ENCODE measurements at regions not wholly inside any gene's neighbourhood (a gene's known extent, or its start where the extent isn't known, plus 50 kb on each side); places are given as distances from the start of the nearest gene placed in this dataset.

GRCh38 chr4:185955151-185955770 is 113.7 kb upstream of the TLR3 start:
- TF ChIP-seq PRDM1 (tag by site-specific recombination; IDR thresholded peaks at IDR 0.05) = no peak
- no peak for TF ChIP-seq ZNF114 (tag by site-specific recombination; IDR thresholded peaks at IDR 0.05)
- TF ChIP-seq ZNF529 (tag by site-specific recombination; IDR thresholded peaks at IDR 0.05; ENCODE audit: insufficient replicate concordance) = no peak
- Histone ChIP-seq H3K27ac (ENCODE audit: extremely low read depth, low read depth, low read length) (no peak overlapping the region), H3K9me3 (ENCODE audit: control insufficient read depth, insufficient read depth, low read depth, low read length) (no peaks in the 10 kb centered on the region), H3K4me1 (ENCODE audit: control insufficient read depth, insufficient read depth, low read length) (no peaks in the 10 kb centered on the region), H3K36me3 (ENCODE audit: control insufficient read depth in 2 of 2, insufficient read depth in 1 of 2, low read length in 2 of 2) (no peaks in the 10 kb centered on the region), H3K4me3 (ENCODE audit: low read depth, low read length) (no peak overlapping the region)
- ChIA-PET CTCF (interaction anchor here (0.5 kb wide), 1 partner anchor 357 kb away, joined by 4 read pairs; no protein-coding TSS in a partner anchor), POLR2A (no interaction called here)

GRCh38 chr4:185955826-185956543 is 113.0 kb upstream of the TLR3 start:
- Histone ChIP-seq H3K4me3 (ENCODE audit: low read depth, low read length) (no peak overlapping the region), H3K27ac (ENCODE audit: extremely low read depth, low read depth, low read length) (no peak overlapping the region), H3K36me3 (ENCODE audit: control insufficient read depth in 2 of 2, insufficient read depth in 1 of 2, low read length in 2 of 2) (no peaks in the 10 kb centered on the region), H3K4me1 (ENCODE audit: control insufficient read depth, insufficient read depth, low read length) (no peaks in the 10 kb centered on the region), H3K9me3 (ENCODE audit: control insufficient read depth, insufficient read depth, low read depth, low read length) (no peaks in the 10 kb centered on the region)
- CTCF ChIA-PET = interaction anchor here (0.5 kb wide), 1 partner anchor 358 kb away, joined by 4 read pairs; no protein-coding TSS in a partner anchor
- TF ChIP-seq ZNF777 (tag by site-specific recombination; IDR thresholded peaks at IDR 0.05; ENCODE audit: borderline replicate concordance) (no peak), KLF7 (tag by site-specific recombination; IDR thresholded peaks at IDR 0.05; ENCODE audit: borderline replicate concordance) (no peak), ZNF670 (tag by site-specific recombination; IDR thresholded peaks at IDR 0.05; ENCODE audit: low read depth) (no peak), ZNF184 (tag by site-specific recombination; IDR thresholded peaks at IDR 0.05) (no peak), ZNF654 (tag by site-specific recombination; IDR thresholded peaks at IDR 0.05; ENCODE audit: low read depth) (no peak), ZNF16 (tag by site-specific recombination; IDR thresholded peaks at IDR 0.05; ENCODE audit: low read depth) (no peak), ATF2 (tag by site-specific recombination; IDR thresholded peaks at IDR 0.05; ENCODE audit: low read depth) (no peak), ZNF626 (tag by site-specific recombination; IDR thresholded peaks at IDR 0.05) (no peak), ZBTB26 (tag by site-specific recombination; optimal IDR thresholded peaks at IDR 0.05) (no peak), ZNF138 (tag by site-specific recombination; IDR thresholded peaks at IDR 0.05; ENCODE audit: borderline replicate concordance) (no peak), ZNF140 (tag by site-specific recombination; IDR thresholded peaks at IDR 0.05) (no peak), ZNF157 (tag by site-specific recombination; IDR thresholded peaks at IDR 0.05) (no peak), ZNF404 (tag by site-specific recombination; IDR thresholded peaks at IDR 0.05) (no peak), ZNF785 (tag by site-specific recombination; IDR thresholded peaks at IDR 0.05) (no peak)
- POLR2A ChIA-PET = no interaction called here

GRCh38 chr4:185956544-185956940 is 112.4 kb upstream of the TLR3 start:
- POLR2A ChIA-PET = no interaction called here
- Histone ChIP-seq H3K9me3 (ENCODE audit: control insufficient read depth, insufficient read depth, low read depth, low read length) (no peaks in the 10 kb centered on the region), H3K36me3 (ENCODE audit: control insufficient read depth in 2 of 2, insufficient read depth in 1 of 2, low read length in 2 of 2) (no peaks in the 10 kb centered on the region), H3K27ac (ENCODE audit: extremely low read depth, low read depth, low read length) (no peak overlapping the region), H3K4me3 (ENCODE audit: low read depth, low read length) (no peak overlapping the region), H3K4me1 (ENCODE audit: control insufficient read depth, insufficient read depth, low read length) (no peaks in the 10 kb centered on the region)
- no peak for TF ChIP-seq ZNF621 (tag by site-specific recombination; IDR thresholded peaks at IDR 0.05)
- TF ChIP-seq KLF9 (tag by site-specific recombination; IDR thresholded peaks at IDR 0.05; ENCODE audit: low read depth) = no peak
- no peak for TF ChIP-seq ZNF394 (tag by site-specific recombination; IDR thresholded peaks at IDR 0.05; ENCODE audit: borderline replicate concordance)
- CTCF ChIA-PET = interaction anchor here (0.6 kb wide), 1 partner anchor 65 kb away, joined by 5 read pairs; no protein-coding TSS in a partner anchor
